RWPE2 (cell line): ENCODE measurements at regions not wholly inside any gene's neighbourhood (a gene's known extent, or its start where the extent isn't known, plus 50 kb on each side); places are given as distances from the start of the nearest gene placed in this dataset.

ENCODE experiments used
- ATAC-seq: fragments of 200-7000 bp; cut with Tn5 transposase; 3 replicates; pipeline ENCODE4 v1.9.1; 2021; ENCODE audit warnings: low read depth
- DNase-seq: peaks from one replicate; pipeline ENCODE4 v3.0.0-alpha.2; 2020; ENCODE audit warnings: low spot score
- H3K27ac ChIP-seq: fragments of 450-650 bp; 2 replicates; pipeline ENCODE4 v1.5.1; 2017; ENCODE audit warnings: mild to moderate bottlenecking; ENCODE audit not compliant: poor library complexity, severe bottlenecking
- H3K27me3 ChIP-seq: fragments of 250-450 bp; sonication (Bioruptor Pico); 2 replicates; pipeline ENCODE4 v1.5.1; 2021; ENCODE audit warnings: mild to moderate bottlenecking, moderate library complexity; ENCODE audit not compliant: insufficient read depth, poor library complexity, severe bottlenecking
- H3K36me3 ChIP-seq: fragments of 250-450 bp; sonication (Bioruptor Pico); 2 replicates; pipeline ENCODE4 v1.5.1; 2020; ENCODE audit warnings: low read depth, mild to moderate bottlenecking, moderate library complexity
- H3K4me1 ChIP-seq: fragments of 250-450 bp; sonication (Bioruptor Pico); 2 replicates; pipeline ENCODE4 v1.5.1; 2021; ENCODE audit warnings: mild to moderate bottlenecking, moderate library complexity; ENCODE audit not compliant: insufficient read depth, poor library complexity, severe bottlenecking
- H3K4me3 ChIP-seq: fragments of 250-450 bp; sonication (Bioruptor Pico); 2 replicates; pipeline ENCODE4 v1.5.1; 2021; ENCODE audit warnings: mild to moderate bottlenecking, moderate library complexity; ENCODE audit not compliant: severe bottlenecking
- H3K9me3 ChIP-seq: fragments of 250-450 bp; sonication (Bioruptor Pico); 2 replicates; pipeline ENCODE4 v1.5.1; 2021; ENCODE audit warnings: mild to moderate bottlenecking, moderate library complexity; ENCODE audit not compliant: severe bottlenecking
- CTCF ChIP-seq: fragments of 450-650 bp; IDR thresholded peaks from one replicate; pipeline ENCODE4 v1.5.1; 2017; ENCODE audit warnings: mild to moderate bottlenecking, moderate library complexity; ENCODE audit not compliant: poor library complexity, severe bottlenecking

GRCh38 chr2:180158961-180159360 lies 151.9 kb upstream of the CWC22 start:
- no peak overlapping the region for H3K27ac ChIP-seq
- no peaks in the 10 kb centered on the region for H3K27me3 ChIP-seq
- no peaks in the 10 kb centered on the region for H3K4me1 ChIP-seq
- no peaks in the 10 kb centered on the region for H3K36me3 ChIP-seq
- no peak for TF ChIP-seq CTCF
- ATAC-seq: no peak
- no peak overlapping the region for H3K4me3 ChIP-seq
- H3K9me3 ChIP-seq: no peaks in the 10 kb centered on the region
- no peak for DNase-seq

- TF ChIP-seq CTCF: no peak
- no peaks in the 10 kb centered on the region for H3K4me1 ChIP-seq
- no peaks in the 10 kb centered on the region for H3K9me3 ChIP-seq
- no peak overlapping the region for H3K4me3 ChIP-seq
- no peaks in the 10 kb centered on the region for H3K36me3 ChIP-seq
- no peaks in the 10 kb centered on the region for H3K27me3 ChIP-seq
- no peak for ATAC-seq
- no peak overlapping the region for H3K27ac ChIP-seq
- DNase-seq: no peak
Measured at GRCh38 chr2:180156651-180157050, 149.6 kb upstream of the CWC22 start.

- Histone ChIP-seq H3K4me1 (no peaks in the 10 kb centered on the region), H3K4me3 (no peak overlapping the region), H3K36me3 (no peaks in the 10 kb centered on the region), H3K27me3 (no peaks in the 10 kb centered on the region), H3K27ac (no peak overlapping the region), H3K9me3 (no peaks in the 10 kb centered on the region)
- DNase-seq (no peak), ATAC-seq (no peak)
- TF ChIP-seq CTCF: no peak
Measured at GRCh38 chr2:180150606-180151005, 143.5 kb upstream of the CWC22 start.

- ATAC-seq: no peak
- Histone ChIP-seq H3K36me3 (no peaks in the 10 kb centered on the region), H3K4me3 (no peak overlapping the region), H3K4me1 (no peaks in the 10 kb centered on the region), H3K27me3 (no peaks in the 10 kb centered on the region), H3K9me3 (no peaks in the 10 kb centered on the region), H3K27ac (no peak overlapping the region)
- no peak for DNase-seq
- no peak for TF ChIP-seq CTCF
Measured at GRCh38 chr2:180146541-180146940, 139.4 kb upstream of the CWC22 start.

GRCh38 chr2:180146114-180146513 lies 139.0 kb upstream of the CWC22 start:
- Histone ChIP-seq H3K27ac (no peak overlapping the region), H3K27me3 (no peaks in the 10 kb centered on the region), H3K9me3 (no peaks in the 10 kb centered on the region), H3K4me3 (no peak overlapping the region), H3K36me3 (no peaks in the 10 kb centered on the region), H3K4me1 (no peaks in the 10 kb centered on the region)
- no peak for DNase-seq
- no peak for TF ChIP-seq CTCF
- ATAC-seq: no peak
